SU-DHL-6 (cell line): ENCODE measurements at regions not wholly inside any gene's neighbourhood (a gene's known extent, or its start where the extent isn't known, plus 50 kb on each side); places are given as distances from the start of the nearest gene placed in this dataset.

ENCODE experiments used
- H2AFZ ChIP-seq: fragments of 200-600 bp; sonication (generic); 2 replicates; pipeline ENCODE4 v1.6.1; 2014; ENCODE audit warnings: low read depth, mild to moderate bottlenecking, moderate library complexity, mixed read lengths, antibody characterized with exemption, low read length; ENCODE audit not compliant: severe bottlenecking
- H3F3A ChIP-seq: fragments of 200-600 bp; shearing (Covaris generic); 2 replicates; pipeline ENCODE4 v1.6.0; 2016; ENCODE audit warnings: antibody characterized with exemption, mild to moderate bottlenecking; ENCODE audit not compliant: insufficient read depth
- H3K27ac ChIP-seq: fragments of 200-600 bp; sonication (generic); 2 replicates; pipeline ENCODE4 v1.5.1; 2016; ENCODE audit warnings: low read depth, mild to moderate bottlenecking, low read length, moderate library complexity, mixed read lengths
- H3K27me3 ChIP-seq: fragments of 200-600 bp; sonication (generic), shearing (Covaris generic); 2 replicates; pipeline ENCODE4 v1.6.0; 2014; ENCODE audit warnings: mild to moderate bottlenecking, low read length
- H3K36me3 ChIP-seq: fragments of 200-600 bp; sonication (generic); 2 replicates; pipeline ENCODE4 v1.6.1; 2014; ENCODE audit warnings: mild to moderate bottlenecking, low read length, mixed read lengths
- H3K4me2 ChIP-seq: fragments of 300-600, 200-600 bp; shearing (Covaris generic), sonication (generic); 2 replicates; pipeline ENCODE4 v1.6.0; 2014; ENCODE audit warnings: low read length, low read depth, mild to moderate bottlenecking; ENCODE audit not compliant: poor library complexity, severe bottlenecking
- H3K4me3 ChIP-seq: fragments of 200-600 bp; sonication (generic); 2 replicates; pipeline ENCODE4 v1.5.1; 2014; ENCODE audit warnings: antibody characterized with exemption, low read length, mild to moderate bottlenecking, mixed read lengths; ENCODE audit not compliant: insufficient read depth, poor library complexity, severe bottlenecking
- H3K79me2 ChIP-seq: fragments of 200-600 bp; sonication (generic); 2 replicates; pipeline ENCODE4 v1.6.1; 2014; ENCODE audit warnings: mild to moderate bottlenecking, low read length, moderate library complexity; ENCODE audit not compliant: insufficient read depth
- H3K9ac ChIP-seq: fragments of 200-600 bp; sonication (generic); 2 replicates; pipeline ENCODE4 v1.7.0; 2014; ENCODE audit warnings: mild to moderate bottlenecking, low read length
- H3K9me2 ChIP-seq: fragments of 200-600 bp; sonication (generic); replicated peaks from 2 replicates; pipeline ENCODE4 v1.6.1; 2014; ENCODE audit warnings: low read length; ENCODE audit not compliant: insufficient read depth
- H3K9me3 ChIP-seq: fragments of 200-600 bp; sonication (generic); 2 replicates; pipeline ENCODE4 v1.6.1; 2014; ENCODE audit warnings: low read length, mixed read lengths; ENCODE audit not compliant: insufficient read depth
- H4K20me1 ChIP-seq: fragments of 200-600 bp; sonication (generic); 2 replicates; pipeline ENCODE4 v1.6.1; 2014; ENCODE audit warnings: low read depth, mild to moderate bottlenecking, antibody characterized with exemption, low read length, moderate library complexity, mixed read lengths
- EZH2phosphoT487 ChIP-seq: fragments of 200-600 bp; sonication (generic), shearing (Covaris generic); conservative IDR thresholded peaks from 2 replicates; pipeline ENCODE4 v1.6.1; 2018; ENCODE audit warnings: mild to moderate bottlenecking, antibody characterized with exemption, low read length, moderate library complexity, mixed read lengths
- TF ChIP-seq, protein P1 (sequence below): fragments of 200-600 bp; sonication (generic); IDR thresholded peaks from one replicate; pipeline ENCODE4 v1.5.1; 2017; ENCODE audit warnings: antibody characterized with exemption, mild to moderate bottlenecking, low read length, moderate library complexity; ENCODE audit not compliant: insufficient read depth, poor library complexity, severe bottlenecking

DNA sequence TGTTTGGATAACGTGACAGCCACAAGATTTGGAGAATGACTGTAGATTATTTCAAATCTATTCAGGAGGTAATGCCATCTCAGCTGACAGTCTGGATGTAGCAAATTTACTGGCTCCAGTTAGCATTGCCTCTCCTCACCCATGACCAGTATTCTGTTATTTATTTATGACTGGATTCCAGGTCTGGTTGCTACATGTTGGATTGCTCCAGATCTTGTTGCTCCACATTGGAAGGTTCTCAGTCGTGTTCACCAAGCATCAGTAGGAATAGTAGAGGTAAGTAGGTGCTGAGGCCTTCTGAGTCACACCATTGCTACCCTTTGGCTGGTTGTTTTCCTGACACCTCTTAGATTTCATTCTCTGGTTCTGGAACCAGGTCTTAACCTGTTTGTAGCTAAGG lies 69.5 kb upstream of the ELOVL5 start:
- H3K36me3 ChIP-seq, result no peaks in the 10 kb centered on the region
- no peak overlapping the region for H3K9ac ChIP-seq
- no peaks in the 10 kb centered on the region for H4K20me1 ChIP-seq
- TF ChIP-seq, protein P1, sequence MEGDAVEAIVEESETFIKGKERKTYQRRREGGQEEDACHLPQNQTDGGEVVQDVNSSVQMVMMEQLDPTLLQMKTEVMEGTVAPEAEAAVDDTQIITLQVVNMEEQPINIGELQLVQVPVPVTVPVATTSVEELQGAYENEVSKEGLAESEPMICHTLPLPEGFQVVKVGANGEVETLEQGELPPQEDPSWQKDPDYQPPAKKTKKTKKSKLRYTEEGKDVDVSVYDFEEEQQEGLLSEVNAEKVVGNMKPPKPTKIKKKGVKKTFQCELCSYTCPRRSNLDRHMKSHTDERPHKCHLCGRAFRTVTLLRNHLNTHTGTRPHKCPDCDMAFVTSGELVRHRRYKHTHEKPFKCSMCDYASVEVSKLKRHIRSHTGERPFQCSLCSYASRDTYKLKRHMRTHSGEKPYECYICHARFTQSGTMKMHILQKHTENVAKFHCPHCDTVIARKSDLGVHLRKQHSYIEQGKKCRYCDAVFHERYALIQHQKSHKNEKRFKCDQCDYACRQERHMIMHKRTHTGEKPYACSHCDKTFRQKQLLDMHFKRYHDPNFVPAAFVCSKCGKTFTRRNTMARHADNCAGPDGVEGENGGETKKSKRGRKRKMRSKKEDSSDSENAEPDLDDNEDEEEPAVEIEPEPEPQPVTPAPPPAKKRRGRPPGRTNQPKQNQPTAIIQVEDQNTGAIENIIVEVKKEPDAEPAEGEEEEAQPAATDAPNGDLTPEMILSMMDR, result no peak
- TF ChIP-seq EZH2phosphoT487, result no peak
- no peaks in the 10 kb centered on the region for H3K27me3 ChIP-seq
- H3K9me3 ChIP-seq, result no peaks in the 10 kb centered on the region
- no peaks in the 10 kb centered on the region for H3F3A ChIP-seq
- no peaks in the 10 kb centered on the region for H3K9me2 ChIP-seq
- H3K79me2 ChIP-seq, result no peaks in the 10 kb centered on the region
- no peak overlapping the region for H2AFZ ChIP-seq
- H3K4me3 ChIP-seq, result no peak overlapping the region
- H3K27ac ChIP-seq, result no peak overlapping the region
- no peak overlapping the region for H3K4me2 ChIP-seq

DNA sequence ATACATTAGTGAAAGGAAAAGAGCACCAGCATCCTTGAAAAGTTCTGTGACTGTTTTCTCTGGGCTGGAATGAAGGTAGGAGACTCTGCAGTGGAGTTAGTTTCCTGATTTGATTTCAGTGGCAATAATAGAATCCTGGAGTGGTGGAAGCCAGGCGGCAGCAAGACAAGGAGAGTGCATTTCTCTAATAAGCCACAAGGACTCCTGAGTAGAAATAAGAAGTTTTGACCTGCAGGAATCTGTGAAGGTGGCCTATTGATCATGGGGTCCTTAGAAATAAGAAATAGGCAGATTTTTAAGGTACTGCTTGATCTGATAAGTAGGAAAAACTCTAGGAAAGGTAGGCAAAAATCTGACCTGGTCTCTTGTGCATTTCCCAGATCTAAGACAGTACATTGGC lies 68.4 kb upstream of the ELOVL5 start:
- Histone ChIP-seq H3K79me2 (no peaks in the 10 kb centered on the region), H3K9ac (no peak overlapping the region), H4K20me1 (no peaks in the 10 kb centered on the region), H3K9me2 (no peaks in the 10 kb centered on the region), H3K9me3 (no peaks in the 10 kb centered on the region), H3K27me3 (no peaks in the 10 kb centered on the region), H3K27ac (no peak overlapping the region), H2AFZ (no peak overlapping the region), H3K36me3 (no peaks in the 10 kb centered on the region), H3K4me3 (no peak overlapping the region), H3K4me2 (no peak overlapping the region), H3F3A (no peaks in the 10 kb centered on the region)
- TF ChIP-seq, protein P1, result no peak
- TF ChIP-seq EZH2phosphoT487, result no peak

DNA sequence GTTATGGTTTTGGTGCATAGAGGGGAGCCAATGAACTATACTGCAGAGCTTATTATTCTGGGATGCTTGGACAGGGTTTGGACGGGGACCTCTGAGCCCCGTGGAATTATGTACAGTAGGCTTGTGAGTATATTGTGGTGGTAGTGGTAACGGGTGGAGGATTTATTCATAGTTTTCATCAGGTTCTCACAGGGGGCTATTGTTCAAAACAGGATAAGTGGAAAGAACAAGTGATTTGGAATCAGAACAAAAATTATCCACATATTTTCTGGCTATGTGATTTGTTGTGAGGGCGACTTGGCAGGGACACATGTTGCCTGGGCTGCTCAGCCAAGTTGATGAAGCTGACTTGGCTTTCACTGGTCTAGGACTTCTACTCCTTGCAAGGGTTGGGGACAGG lies 64.6 kb upstream of the ELOVL5 start:
- Histone ChIP-seq H3K9me3 (no peaks in the 10 kb centered on the region), H3K4me3 (no peak overlapping the region)
- TF ChIP-seq, protein P1, result no peak
- TF ChIP-seq EZH2phosphoT487, result no peak

DNA sequence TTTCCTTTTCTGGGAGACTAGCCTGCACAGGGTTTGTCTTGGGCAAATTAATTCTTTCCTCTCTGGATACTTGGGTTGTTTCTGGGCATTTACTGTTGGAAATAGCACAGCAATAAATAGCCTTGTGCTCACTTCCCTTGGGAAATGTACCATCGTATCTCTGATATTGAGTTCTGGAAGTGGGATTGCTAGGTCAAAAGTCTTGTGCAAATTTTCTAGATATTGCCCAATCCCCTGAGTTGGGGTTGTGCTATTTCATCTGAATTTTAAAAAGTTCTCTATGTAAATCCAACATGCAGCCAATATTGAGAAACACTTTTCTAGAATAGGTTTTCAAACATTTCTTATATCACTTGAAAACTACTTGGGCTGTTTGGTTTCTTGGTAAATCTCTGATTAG lies 64.0 kb upstream of the ELOVL5 start:
- Histone ChIP-seq H4K20me1 (no peaks in the 10 kb centered on the region), H3K27me3 (no peaks in the 10 kb centered on the region)

More for the DNA sequence above, 64.6 kb upstream of the ELOVL5 start:
- Histone ChIP-seq H2AFZ (no peak overlapping the region), H3K9ac (no peak overlapping the region), H4K20me1 (no peaks in the 10 kb centered on the region), H3K36me3 (no peaks in the 10 kb centered on the region), H3F3A (no peaks in the 10 kb centered on the region), H3K27ac (no peak overlapping the region), H3K27me3 (no peaks in the 10 kb centered on the region), H3K79me2 (no peaks in the 10 kb centered on the region), H3K9me2 (no peaks in the 10 kb centered on the region), H3K4me2 (no peak overlapping the region)

More for the DNA sequence above, 64.0 kb upstream of the ELOVL5 start:
- Histone ChIP-seq H2AFZ (no peak overlapping the region), H3K4me3 (no peak overlapping the region), H3K9ac (no peak overlapping the region), H3K36me3 (no peaks in the 10 kb centered on the region), H3K4me2 (no peak overlapping the region), H3F3A (no peaks in the 10 kb centered on the region), H3K27ac (no peak overlapping the region), H3K79me2 (no peaks in the 10 kb centered on the region), H3K9me2 (no peaks in the 10 kb centered on the region), H3K9me3 (no peaks in the 10 kb centered on the region)
- no peak for TF ChIP-seq EZH2phosphoT487
- TF ChIP-seq, protein P1, result no peak
